ENCODE measurements at regions not wholly inside any gene's neighbourhood (a gene's known extent, or its start where the extent isn't known, plus 50 kb on each side); places are given as distances from the start of the nearest gene placed in this dataset.

DNA sequence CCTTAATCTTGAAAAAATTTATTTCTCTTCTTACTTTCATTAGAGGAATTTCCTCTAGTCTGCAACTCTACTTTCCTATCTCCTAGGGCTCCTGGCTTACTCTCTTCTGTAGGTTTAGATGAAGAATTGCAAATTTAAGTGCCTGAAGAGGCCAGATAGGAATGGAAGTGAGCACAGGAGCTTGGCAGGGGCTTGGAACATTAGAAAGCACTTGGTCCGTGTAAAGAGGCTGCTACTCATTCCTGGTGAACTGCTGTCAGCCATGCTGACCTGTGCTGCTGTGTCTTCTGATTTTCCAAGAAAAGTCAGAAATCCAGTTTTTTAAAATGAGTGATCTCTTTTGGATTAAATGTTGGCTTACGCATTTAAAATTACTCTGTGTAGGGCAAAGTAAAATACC lies 210.9 kb upstream of the CLINT1 start:
- TF ChIP-seq, protein P1, sequence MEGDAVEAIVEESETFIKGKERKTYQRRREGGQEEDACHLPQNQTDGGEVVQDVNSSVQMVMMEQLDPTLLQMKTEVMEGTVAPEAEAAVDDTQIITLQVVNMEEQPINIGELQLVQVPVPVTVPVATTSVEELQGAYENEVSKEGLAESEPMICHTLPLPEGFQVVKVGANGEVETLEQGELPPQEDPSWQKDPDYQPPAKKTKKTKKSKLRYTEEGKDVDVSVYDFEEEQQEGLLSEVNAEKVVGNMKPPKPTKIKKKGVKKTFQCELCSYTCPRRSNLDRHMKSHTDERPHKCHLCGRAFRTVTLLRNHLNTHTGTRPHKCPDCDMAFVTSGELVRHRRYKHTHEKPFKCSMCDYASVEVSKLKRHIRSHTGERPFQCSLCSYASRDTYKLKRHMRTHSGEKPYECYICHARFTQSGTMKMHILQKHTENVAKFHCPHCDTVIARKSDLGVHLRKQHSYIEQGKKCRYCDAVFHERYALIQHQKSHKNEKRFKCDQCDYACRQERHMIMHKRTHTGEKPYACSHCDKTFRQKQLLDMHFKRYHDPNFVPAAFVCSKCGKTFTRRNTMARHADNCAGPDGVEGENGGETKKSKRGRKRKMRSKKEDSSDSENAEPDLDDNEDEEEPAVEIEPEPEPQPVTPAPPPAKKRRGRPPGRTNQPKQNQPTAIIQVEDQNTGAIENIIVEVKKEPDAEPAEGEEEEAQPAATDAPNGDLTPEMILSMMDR (IDR thresholded peaks at IDR 0.05; ENCODE audit: borderline replicate concordance, extremely low read depth, low read length, poor library complexity, severe bottlenecking): no peak
- no peak for TF ChIP-seq EZH2 (IDR thresholded peaks at IDR 0.05; ENCODE audit: borderline replicate concordance, low read depth, low read length, severe bottlenecking)
